NCI-H82 treated with DMSO at 0.1 percent for 48 hours (cell line): ENCODE measurements at regions not wholly inside any gene's neighbourhood (a gene's known extent, or its start where the extent isn't known, plus 50 kb on each side); places are given as distances from the start of the nearest gene placed in this dataset.
A peak's percentile ranks its signal among the peaks of the same experiment; 100 is the strongest.

Source experiments
- DNase-seq: peaks from one replicate; lab custom pipeline; 2025; ENCODE audit not compliant: unreplicated experiment; lab: John Stamatoyannopoulos, UW

- DNase-seq: no peak
These were observed 56.1 kb upstream of the ELMO1 start for GRCh38 chr7:37504801-37505200.

- no peak for DNase-seq
These were observed 57.2 kb upstream of the ELMO1 start for GRCh38 chr7:37505750-37506353.

GRCh38 chr7:37508118-37508517, 59.5 kb upstream of the ELMO1 start:
- DNase-seq: no peak

GRCh38 chr7:37510043-37510634, 61.5 kb upstream of the ELMO1 start:
- no peak for DNase-seq

GRCh38 chr7:37511915-37512314, 63.3 kb upstream of the ELMO1 start:
- DNase-seq: no peak

GRCh38 chr7:37514497-37514896, 65.8 kb upstream of the ELMO1 start:
- DNase-seq: peak; percentile 11

- DNase-seq: peak; percentile 43
These were observed 68.0 kb upstream of the ELMO1 start for GRCh38 chr7:37516664-37517063.

- no peak for DNase-seq
These were observed 69.6 kb upstream of the ELMO1 start for GRCh38 chr7:37518266-37518665.

- no peak for DNase-seq
These were observed 75.4 kb upstream of the ELMO1 start for GRCh38 chr7:37524056-37524455.

- no peak for DNase-seq
These were observed 76.1 kb upstream of the ELMO1 start for GRCh38 chr7:37524797-37525196.

GRCh38 chr7:37526623-37527022, 78.0 kb upstream of the ELMO1 start:
- no peak for DNase-seq

- DNase-seq: no peak
These were observed 78.4 kb upstream of the ELMO1 start for GRCh38 chr7:37527109-37527508.

GRCh38 chr7:37531225-37531624, 82.6 kb upstream of the ELMO1 start:
- no peak for DNase-seq

- no peak for DNase-seq
These were observed 84.0 kb upstream of the ELMO1 start for GRCh38 chr7:37532636-37533035.

- no peak for DNase-seq
These were observed 86.4 kb upstream of the ELMO1 start for GRCh38 chr7:37534893-37535610.

GRCh38 chr7:37535841-37536240, 87.2 kb upstream of the ELMO1 start:
- no peak for DNase-seq

- no peak for DNase-seq
These were observed 88.0 kb upstream of the ELMO1 start for GRCh38 chr7:37536706-37537105.

GRCh38 chr7:37537439-37537838, 88.8 kb upstream of the ELMO1 start:
- DNase-seq: no peak

- DNase-seq: no peak
These were observed 90.3 kb upstream of the ELMO1 start for GRCh38 chr7:37538945-37539344.

- no peak for DNase-seq
These were observed 92.3 kb upstream of the ELMO1 start for GRCh38 chr7:37540917-37541316.

- DNase-seq: no peak
These were observed 93.3 kb upstream of the ELMO1 start for GRCh38 chr7:37541810-37542443.
